HG03045 (cell line): ENCODE measurements at regions not wholly inside any gene's neighbourhood (a gene's known extent, or its start where the extent isn't known, plus 50 kb on each side); places are given as distances from the start of the nearest gene placed in this dataset.
"Not testable (repeated sequence)": the region's sequence is repeated elsewhere in the genome, so short reads cannot be mapped to it uniquely, and the experiment has no call there.

ENCODE experiments used
- ATAC-seq: cut with Tn5 transposase; IDR thresholded peaks from one replicate; pipeline ENCODE4 v1.9.1; 2021; ENCODE audit warnings: mild to moderate bottlenecking, moderate library complexity; ENCODE audit not compliant: unreplicated experiment

- no peak for ATAC-seq
These were observed 136.7 kb downstream of the MID1IP1 start for GRCh38 chrX:38937926-38938325.

GRCh38 chrX:38939067-38939466, 137.8 kb downstream of the MID1IP1 start:
- no peak for ATAC-seq

GRCh38 chrX:38940547-38940946, 139.3 kb downstream of the MID1IP1 start:
- no peak for ATAC-seq

DNA sequence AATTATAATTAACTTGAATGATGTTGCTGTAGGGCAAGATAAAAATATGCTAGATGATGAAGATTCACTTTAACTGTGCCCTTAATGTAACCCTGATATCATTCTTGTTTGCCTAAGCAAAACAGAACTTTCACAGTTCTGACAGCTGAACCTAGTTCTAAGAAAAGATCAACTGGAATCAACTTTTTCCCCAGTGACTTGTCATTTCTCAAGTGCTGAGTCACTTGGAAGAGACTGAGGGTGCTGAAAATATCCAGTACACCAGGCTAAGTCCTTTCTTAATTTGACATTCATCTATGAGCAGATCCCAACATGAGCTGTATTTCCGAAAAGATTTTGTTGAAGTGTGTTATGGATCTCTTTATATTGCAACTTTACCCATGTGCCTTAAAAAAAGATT, 140.4 kb downstream of the MID1IP1 start:
- ATAC-seq = no peak

DNA sequence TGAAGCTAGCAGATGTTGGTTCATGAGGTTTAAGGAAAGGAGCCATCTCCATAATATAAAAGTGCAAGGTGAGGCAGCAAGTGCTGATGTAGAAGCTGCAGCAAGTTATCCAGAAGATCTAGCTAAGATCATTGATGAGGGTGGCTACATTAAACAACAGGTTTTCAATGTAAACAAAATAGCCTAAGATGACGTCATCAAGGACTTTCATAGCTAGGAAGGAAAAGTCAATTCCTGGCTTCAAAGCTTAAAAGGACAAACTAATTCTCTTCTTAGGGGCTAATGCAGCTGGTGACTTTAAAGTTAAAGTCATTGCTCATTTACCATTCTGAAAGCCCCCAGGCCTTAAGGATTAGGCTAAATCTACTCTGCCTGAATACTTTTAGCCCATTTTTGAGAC, 141.9 kb downstream of the MID1IP1 start:
- ATAC-seq = no peak

- ATAC-seq = no peak
These were observed 146.8 kb downstream of the MID1IP1 start for GRCh38 chrX:38948046-38948445.

- ATAC-seq = no peak
These were observed 153.3 kb downstream of the MID1IP1 start for GRCh38 chrX:38954520-38954919.

DNA sequence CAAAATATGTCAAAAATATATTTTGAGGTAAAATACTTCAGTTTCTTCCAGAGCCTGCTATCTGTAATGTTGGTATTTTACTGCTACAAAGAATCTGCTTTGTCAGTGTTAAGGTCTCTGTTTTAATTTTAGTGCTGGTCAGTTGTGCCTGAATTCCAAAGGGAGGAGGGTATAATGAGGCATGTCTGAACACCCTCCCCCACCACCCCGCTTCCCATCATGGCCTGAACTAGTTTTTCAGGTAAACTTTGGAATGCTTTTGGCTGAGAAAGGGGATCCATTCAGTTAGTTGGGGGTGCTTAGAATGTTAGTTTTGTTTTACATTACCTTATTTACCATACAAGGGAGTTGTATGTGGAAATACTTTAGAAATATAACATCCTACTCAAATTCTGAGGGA, 158.5 kb downstream of the MID1IP1 start:
- ATAC-seq = no peak

GRCh38 chrX:38960137-38960536, 158.9 kb downstream of the MID1IP1 start:
- ATAC-seq = no peak

- no peak for ATAC-seq
These were observed 160.7 kb downstream of the MID1IP1 start for GRCh38 chrX:38961936-38962335.

DNA sequence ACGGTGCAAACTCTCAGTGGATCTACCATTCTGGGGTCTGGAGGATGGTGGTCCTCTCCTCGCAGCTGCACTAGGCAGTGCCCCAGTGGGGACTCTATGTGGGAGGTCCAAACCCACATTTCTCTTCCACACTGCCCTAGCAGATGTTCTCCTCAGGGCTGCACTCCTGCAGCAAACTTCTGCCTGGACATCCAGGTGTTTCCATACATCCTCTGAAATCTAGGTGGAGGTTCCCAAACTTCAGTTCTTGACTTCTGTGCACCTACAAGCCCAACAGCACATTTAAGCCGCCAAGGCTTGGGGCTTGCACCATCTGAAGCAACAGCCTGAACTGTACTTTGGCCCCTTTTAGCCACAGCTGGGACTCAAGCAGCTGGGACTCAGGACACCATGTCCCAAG, 162.0 kb downstream of the MID1IP1 start:
- ATAC-seq = not testable (repeated sequence)

GRCh38 chrX:38965888-38966287, 164.6 kb downstream of the MID1IP1 start:
- ATAC-seq = no peak

DNA sequence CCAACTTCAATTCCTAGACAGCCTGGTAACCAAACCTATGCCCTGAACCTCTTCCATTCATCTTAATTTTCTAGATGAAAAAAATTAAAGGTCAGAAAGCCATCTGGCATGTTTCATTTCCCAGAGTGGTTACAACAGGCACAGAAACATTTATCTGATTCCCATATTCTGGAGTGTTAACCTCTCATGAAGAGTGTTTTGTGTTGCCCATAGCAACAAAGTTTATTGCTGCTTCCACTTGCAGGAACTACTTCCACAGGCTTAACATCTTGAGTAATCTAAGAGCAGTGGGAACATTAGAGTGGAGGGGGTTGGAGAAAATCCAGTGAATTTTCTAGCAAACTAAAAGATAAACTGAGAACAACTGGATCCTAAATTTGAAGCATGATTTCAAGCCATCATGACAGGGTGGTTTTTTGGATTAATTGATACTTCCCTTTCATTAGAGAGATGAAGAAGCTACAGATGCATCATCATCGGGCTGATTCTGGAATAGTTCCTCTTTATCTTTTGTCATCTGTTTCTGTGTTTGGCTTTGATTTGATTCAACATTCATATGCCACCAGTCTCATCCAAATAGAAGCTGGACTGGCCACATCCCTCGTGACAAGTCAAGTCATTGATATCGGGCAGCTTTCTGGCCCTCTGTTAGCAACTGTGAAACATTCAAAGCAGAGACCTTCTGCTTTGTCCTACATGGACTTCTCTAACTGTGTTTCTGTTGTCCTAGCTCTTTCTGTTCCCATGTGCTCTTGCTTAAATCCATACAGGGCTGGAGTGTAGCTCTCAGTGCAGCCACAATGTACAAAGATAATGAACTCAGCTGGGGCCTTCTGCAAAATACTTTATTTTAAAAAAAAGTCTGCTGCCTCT, 167.3 kb downstream of the MID1IP1 start:
- ATAC-seq = no peak

DNA sequence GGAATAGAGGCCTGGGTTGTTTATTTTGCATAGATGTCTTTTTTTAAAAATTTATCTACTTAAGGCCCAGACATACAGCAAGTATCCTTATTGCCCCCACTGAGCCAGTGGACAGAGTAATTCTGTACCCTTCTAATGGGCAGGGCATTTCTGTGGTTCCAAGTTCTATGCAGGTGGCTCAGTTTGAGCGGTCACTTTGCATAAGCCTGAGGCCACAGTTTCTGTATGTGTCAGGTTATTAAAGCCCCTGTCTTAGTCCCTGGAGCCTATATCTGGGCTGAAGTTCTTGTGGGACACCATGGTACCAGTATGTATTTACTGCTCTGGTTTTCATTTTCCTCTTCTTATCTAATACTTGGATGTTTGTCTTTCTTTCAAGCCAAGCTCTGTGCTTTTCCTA, 168.8 kb downstream of the MID1IP1 start:
- peak; percentile 67 for ATAC-seq

GRCh38 chrX:38970845-38971244, 169.6 kb downstream of the MID1IP1 start:
- no peak for ATAC-seq

DNA sequence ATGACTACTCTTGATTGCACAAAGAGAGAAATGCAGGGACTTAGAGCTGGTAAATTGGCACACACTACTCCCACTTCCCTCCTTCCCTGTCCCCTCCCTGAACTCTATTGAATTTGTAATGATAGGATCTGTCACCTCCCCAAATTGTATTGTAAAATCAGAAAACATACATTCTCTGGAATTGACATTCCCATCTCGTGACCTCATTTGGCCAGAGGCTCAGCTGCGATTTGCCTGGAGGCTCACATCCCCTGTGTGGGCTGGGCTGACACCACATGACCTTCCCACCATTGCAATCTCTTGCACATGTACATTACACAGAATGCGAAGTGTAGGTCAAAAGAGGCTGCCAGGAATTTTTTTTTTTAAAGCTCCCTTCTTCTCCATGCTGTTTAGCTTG, 172.1 kb downstream of the MID1IP1 start:
- ATAC-seq = no peak

DNA sequence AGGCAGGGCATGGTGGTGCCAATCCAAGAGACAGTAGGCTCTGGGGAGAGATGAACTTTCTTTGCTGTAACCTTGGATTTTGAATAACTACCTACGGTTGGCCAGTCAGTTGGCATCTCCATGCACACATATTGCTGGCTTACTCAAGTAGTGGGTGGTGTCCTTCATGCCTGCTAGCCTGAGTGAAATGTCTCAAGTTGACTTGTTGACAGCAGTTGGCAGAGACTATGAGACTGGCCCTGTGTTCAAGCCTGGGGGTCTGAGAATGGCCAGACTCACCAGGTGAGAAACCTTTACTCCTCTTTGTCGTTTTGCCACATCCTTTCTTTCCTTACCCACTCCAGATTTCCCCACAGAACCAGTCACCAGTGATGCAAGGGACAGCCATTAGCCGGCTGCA, 173.3 kb downstream of the MID1IP1 start:
- ATAC-seq = no peak

- no peak for ATAC-seq
These were observed 174.2 kb downstream of the MID1IP1 start for GRCh38 chrX:38975368-38975942.

- no peak for ATAC-seq
These were observed 181.1 kb downstream of the MID1IP1 start for GRCh38 chrX:38982370-38982769.

DNA sequence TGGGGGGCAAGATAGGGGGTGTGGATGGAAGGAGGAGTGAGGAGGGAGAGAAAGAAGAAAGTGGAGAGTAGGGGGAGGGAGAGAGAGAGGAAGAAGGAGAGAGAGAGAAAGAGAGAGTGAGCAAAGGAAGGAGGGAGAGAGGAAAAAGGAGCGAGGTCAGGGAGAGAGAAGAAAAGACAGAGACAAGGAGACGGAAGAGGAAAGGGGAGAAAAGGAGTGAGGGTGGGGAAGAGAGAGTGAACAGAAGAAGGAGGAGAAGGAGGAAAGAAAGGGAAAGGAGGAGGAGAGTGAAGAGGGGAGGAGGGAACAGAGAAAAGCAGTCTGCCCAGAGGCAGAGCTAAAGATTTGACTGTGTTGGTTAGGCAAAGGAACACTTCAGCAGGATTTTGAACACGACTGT, 181.6 kb downstream of the MID1IP1 start:
- no peak for ATAC-seq

- no peak for ATAC-seq
These were observed 184.1 kb downstream of the MID1IP1 start for GRCh38 chrX:38985375-38985774.

DNA sequence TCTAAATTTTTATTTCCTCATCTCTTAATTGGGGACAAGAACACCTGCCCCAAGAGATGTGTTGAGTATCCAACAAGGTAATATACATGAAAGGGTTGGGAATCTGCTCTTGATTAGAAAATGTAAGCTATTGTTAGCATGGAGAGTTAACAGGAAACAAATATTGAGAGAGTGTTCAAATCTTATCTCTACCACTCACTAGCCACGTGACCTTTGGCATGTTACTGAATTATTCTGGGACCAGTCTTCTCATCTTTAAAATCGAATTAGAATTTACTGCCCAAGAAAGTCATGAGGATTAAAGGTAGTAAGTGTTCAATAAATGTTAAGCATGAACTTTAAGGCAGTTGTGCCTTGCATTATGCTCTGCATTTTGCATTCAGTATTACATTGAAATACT, 184.7 kb downstream of the MID1IP1 start:
- ATAC-seq = no peak

DNA sequence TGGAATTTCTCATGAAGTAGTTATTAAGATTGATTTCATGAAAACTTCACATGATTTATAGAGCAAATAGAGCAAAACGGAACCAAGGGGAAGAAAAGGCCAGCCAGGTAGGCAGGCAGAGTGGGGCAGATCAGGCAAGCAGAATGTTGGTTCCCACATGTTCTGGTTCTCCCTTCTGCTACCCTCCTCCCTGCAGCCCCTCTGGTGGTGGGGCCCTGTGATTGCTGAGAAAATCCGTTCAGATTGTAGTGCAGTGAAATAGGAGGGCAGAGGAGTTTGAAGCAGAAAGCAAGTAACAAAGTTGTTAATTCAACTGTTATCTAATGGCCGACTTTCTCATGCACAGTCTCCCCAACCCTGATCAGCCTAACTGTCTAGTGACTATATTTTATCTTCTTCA, 185.3 kb downstream of the MID1IP1 start:
- ATAC-seq = no peak
